GM19035 (cell line): ENCODE measurements at regions not wholly inside any gene's neighbourhood (a gene's known extent, or its start where the extent isn't known, plus 50 kb on each side); places are given as distances from the start of the nearest gene placed in this dataset.
A peak's percentile ranks its signal among the peaks of the same experiment; 100 is the strongest.
"Not testable (repeated sequence)": the region's sequence is repeated elsewhere in the genome, so short reads cannot be mapped to it uniquely, and the experiment has no call there.

Experiments
- ATAC-seq: cut with Tn5 transposase; IDR thresholded peaks from one replicate; pipeline ENCODE4 v1.9.1; 2021; ENCODE audit not compliant: unreplicated experiment

GRCh38 chr9:39665020-39665419 lies 309.6 kb downstream of the SPATA31A1 start:
- not testable (repeated sequence) for ATAC-seq

GRCh38 chr9:39674437-39675210 lies 319.2 kb downstream of the SPATA31A1 start:
- not testable (repeated sequence) for ATAC-seq

DNA sequence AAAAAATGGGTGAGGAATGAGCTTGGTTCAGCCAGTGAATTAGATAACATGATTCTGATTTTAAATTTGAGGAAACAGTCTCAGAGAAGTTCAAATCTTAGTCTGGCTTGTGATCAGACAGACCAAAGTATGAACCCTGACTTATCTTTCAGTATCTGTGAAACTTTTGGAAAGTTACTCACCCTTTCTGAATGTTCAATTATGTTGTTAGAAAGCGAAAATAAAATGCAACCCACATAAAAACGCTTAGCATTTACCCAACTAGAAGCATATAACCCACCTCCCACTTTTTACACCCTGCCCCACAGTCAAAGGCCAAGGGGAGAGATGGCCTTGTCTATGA lies 319.7 kb downstream of the SPATA31A1 start:
- not testable (repeated sequence) for ATAC-seq

- ATAC-seq = not testable (repeated sequence)
These were observed 323.2 kb downstream of the SPATA31A1 start for GRCh38 chr9:39678534-39679263.

DNA sequence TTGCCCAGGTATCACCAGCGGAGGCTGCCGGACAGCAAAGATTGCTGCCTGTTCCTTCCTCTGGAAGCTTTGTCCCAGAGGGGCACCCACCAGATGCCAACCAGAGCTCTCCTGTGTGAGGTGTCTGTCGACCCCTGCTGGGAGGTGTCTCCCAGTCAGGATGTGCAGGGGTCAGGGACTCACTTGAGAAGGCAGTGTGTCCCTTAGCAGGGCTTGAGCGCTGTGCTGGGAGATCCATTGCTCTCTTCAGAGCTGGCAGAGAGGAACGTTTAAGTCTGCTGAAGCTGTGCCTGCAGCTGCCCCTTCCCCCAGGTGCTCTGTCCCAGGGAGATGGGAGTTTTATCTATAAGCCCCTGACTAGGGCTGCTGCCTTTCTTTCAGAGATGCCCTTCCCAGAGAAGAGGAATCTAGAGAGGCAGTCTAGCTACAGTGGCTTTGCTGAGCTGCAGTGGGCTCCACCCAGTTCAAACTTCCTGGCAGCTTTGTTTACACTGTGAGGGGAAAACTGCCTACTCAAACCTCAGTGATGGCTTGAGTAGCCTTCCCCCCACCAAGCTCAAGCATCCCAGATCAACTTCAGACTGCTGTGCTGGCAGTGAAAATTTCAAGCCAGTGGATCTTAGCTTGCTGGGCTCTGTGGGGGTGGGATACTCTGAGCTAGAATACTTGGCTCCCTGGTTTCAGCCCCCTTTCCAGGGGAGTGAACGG lies 325.4 kb downstream of the SPATA31A1 start:
- not testable (repeated sequence) for ATAC-seq

DNA sequence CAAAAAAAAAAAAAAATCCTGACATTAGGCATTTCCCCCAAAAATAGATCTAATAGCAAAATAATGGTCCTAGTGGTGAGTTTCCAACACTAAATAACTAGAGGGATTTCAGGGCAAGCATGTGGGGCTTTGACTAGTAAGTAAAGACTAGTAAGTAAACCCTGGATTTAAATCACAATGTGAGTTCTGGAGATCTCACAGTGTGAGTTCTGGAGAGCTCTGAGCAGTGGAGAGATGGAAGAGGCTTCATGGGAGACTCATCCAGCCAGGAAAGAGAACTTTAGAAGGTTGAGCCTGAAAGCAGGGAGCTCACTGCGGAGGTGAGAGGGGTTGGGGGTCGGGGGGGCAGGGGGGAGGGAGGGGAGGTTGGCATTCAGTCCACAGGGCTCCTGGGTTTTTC lies 373.4 kb downstream of the SPATA31A1 start:
- not testable (repeated sequence) for ATAC-seq

DNA sequence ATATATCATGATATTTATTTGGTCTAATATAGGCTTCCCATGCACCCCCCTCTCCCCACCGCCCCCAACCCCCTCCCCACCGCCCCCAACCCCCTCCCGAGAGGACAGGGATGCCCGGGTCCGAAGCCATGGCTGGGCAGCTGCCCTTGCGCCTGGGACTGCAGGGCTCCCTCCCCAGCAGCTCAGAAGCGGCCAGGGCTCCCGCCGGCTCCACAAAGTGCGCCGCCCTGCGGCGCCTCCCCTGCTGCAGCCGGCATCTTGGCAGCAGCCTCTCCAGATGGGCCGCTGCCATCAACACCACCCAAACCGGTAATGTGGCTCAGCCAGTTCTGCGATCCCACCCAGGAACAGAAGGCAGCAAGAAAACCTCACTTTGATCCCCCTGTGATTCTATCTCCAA lies 389.4 kb downstream of the SPATA31A1 start:
- ATAC-seq = not testable (repeated sequence)

GRCh38 chr9:39775570-39775969 lies 420.1 kb downstream of the SPATA31A1 start:
- not testable (repeated sequence) for ATAC-seq

GRCh38 chr9:39791356-39791755 lies 435.9 kb downstream of the SPATA31A1 start:
- peak; percentile 100 for ATAC-seq

DNA sequence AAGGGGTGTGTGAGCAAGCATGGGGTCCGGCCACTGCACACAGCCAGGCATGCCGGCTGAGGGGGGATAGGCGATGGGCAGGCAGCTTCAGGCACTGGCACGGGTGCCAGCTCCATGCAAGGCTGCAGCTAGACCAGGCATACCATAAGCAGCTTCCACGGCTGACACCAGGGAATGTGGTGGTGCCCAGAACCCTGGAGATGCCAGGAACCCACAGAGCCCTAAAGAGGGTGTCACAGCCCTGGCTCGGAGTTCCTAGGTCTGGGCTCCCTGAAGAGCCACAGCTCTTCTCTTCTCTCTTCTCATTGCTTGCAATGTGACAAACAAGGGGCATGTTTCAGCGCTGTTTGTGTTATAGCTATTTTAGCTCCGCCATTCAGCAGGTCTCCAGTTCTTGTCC lies 442.5 kb downstream of the SPATA31A1 start:
- ATAC-seq = not testable (repeated sequence)

GRCh38 chr9:39799252-39799651 lies 443.8 kb downstream of the SPATA31A1 start:
- not testable (repeated sequence) for ATAC-seq

GRCh38 chr9:39802561-39802960 lies 447.1 kb downstream of the SPATA31A1 start:
- ATAC-seq = not testable (repeated sequence)

- peak; percentile 97 for ATAC-seq
These were observed 454.1 kb downstream of the SPATA31A1 start for GRCh38 chr9:39809401-39810226.

DNA sequence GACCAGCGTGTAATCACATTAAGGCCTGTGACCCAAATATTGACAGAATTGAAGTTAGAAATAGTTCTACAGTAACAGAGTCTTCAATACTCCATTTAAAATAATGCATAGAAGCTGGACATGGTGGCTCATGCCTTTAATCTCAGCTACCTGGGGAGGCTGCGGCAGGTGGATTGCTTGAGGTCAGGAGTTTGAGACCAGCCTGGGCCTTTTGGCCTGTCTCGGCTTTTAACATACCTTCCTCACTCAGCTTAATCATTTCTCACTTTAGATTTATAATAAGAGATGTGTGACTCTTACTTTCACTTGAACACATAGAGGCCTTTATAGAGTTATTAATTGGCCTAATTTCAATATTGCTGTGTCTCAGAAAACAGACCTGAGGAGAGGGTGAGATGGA lies 454.9 kb downstream of the SPATA31A1 start:
- not testable (repeated sequence) for ATAC-seq

GRCh38 chr9:39811615-39812014 lies 456.1 kb downstream of the SPATA31A1 start:
- ATAC-seq = not testable (repeated sequence)

DNA sequence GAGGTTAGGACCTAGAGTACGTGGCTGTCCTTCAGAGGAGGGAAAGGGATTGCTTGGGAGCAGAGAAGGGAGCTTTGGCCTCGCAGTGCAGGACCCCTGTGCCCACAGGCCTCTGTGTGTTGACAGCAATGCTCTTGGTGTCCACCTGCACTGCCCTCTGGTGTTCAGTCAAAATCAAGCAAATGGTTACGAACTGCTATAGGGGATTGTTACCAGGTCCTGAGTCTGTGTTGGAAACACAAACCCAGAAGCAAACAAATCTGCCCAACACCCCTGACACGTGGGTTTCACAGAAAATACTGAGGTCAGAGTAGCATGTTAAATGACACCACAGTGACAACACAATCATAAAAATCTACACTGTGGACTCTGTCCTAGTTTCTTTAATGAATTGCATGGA lies 473.0 kb downstream of the SPATA31A1 start:
- ATAC-seq = not testable (repeated sequence)
